Hepatocyte (in vitro differentiated cells): ENCODE measurements at regions not wholly inside any gene's neighbourhood (a gene's known extent, or its start where the extent isn't known, plus 50 kb on each side); places are given as distances from the start of the nearest gene placed in this dataset.

Source experiments
- EZH2 ChIP-seq: fragments of 200-600 bp; sonication (generic); IDR thresholded peaks from 2 replicates; pipeline ENCODE4 v1.6.1; 2016; ENCODE audit warnings: antibody characterized with exemption, mild to moderate bottlenecking, borderline replicate concordance
- EZH2phosphoT487 ChIP-seq: fragments of 200-600 bp; sonication (generic); IDR thresholded peaks from one replicate; pipeline ENCODE4 v1.6.1; 2018; ENCODE audit warnings: antibody characterized with exemption, mild to moderate bottlenecking, low read depth, moderate library complexity; ENCODE audit not compliant: unreplicated experiment, severe bottlenecking
- TF ChIP-seq, protein P1 (sequence below): fragments of 200-600 bp; sonication (generic); IDR thresholded peaks from 2 replicates; pipeline ENCODE4 v1.5.1; 2016; ENCODE audit warnings: antibody characterized with exemption, mild to moderate bottlenecking; ENCODE audit not compliant: poor library complexity

DNA sequence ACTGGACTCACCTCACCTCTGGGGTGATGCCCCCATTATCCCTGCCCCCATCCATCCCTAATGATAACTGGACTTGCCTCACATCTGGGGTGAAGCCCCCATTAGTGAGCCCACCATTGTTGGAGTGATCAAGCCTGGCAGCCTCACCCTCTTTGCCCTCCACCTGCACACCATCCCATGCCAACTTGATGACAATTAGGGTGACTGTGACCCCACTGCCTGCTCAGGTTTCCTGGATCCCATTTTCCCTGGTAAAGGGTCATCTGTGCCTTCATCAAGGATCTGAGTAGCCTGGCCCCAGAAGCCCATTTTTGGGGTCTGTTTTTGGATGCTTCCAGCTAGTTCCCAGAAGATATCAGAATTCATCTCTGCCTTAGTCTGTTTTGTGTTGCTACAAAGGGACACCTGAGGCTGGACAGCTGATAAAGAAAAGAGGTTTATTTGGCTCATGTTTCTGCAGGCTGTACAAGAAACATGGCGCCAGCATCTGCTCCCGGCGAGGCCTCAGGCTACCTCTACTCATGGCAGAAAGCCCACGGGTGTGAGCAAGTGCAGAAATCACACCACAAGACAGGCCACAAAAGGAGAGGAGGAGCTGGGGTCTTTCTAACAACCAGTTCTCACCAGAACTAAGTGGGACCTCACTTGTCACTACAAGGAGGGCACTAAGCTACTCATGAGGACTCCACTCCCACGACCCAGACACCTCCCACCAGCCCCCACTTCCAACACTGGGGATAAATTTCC is 196.4 kb upstream of the TWIST2 start:
- TF ChIP-seq, protein P1, sequence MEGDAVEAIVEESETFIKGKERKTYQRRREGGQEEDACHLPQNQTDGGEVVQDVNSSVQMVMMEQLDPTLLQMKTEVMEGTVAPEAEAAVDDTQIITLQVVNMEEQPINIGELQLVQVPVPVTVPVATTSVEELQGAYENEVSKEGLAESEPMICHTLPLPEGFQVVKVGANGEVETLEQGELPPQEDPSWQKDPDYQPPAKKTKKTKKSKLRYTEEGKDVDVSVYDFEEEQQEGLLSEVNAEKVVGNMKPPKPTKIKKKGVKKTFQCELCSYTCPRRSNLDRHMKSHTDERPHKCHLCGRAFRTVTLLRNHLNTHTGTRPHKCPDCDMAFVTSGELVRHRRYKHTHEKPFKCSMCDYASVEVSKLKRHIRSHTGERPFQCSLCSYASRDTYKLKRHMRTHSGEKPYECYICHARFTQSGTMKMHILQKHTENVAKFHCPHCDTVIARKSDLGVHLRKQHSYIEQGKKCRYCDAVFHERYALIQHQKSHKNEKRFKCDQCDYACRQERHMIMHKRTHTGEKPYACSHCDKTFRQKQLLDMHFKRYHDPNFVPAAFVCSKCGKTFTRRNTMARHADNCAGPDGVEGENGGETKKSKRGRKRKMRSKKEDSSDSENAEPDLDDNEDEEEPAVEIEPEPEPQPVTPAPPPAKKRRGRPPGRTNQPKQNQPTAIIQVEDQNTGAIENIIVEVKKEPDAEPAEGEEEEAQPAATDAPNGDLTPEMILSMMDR, result no peak
- no peak for TF ChIP-seq EZH2
- no peak for TF ChIP-seq EZH2phosphoT487
